ENCODE measurements at regions not wholly inside any gene's neighbourhood (a gene's known extent, or its start where the extent isn't known, plus 50 kb on each side); places are given as distances from the start of the nearest gene placed in this dataset.
"Not testable (repeated sequence)": the region's sequence is repeated elsewhere in the genome, so short reads cannot be mapped to it uniquely, and the experiment has no call there.

DNA sequence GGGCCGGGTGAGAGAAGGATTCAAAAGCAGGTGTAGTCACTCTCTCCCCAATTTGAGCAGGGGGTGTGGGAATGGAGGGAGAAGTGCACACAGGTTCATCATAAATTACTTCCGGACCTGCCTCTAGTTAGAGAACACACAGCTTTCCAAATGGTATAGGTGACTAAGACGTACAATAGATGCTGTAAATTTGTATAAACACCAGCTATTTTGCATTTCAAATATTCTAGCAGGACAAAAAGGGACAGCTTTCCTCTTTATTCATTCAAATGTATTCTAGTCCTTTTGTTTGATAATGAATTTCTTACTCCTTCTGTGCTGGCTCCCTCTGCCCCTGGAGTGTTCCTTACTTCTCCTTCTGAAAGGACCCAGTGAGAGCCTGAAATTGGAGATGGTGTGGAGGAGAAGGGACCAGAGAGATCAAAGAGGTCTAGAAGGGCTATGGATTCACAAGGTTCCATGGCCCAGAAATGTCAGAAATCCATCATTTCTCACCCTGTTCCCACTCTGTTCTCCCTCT, 53.2 kb upstream of the SH3BP4 start:
- DNase-seq = no peak

DNA sequence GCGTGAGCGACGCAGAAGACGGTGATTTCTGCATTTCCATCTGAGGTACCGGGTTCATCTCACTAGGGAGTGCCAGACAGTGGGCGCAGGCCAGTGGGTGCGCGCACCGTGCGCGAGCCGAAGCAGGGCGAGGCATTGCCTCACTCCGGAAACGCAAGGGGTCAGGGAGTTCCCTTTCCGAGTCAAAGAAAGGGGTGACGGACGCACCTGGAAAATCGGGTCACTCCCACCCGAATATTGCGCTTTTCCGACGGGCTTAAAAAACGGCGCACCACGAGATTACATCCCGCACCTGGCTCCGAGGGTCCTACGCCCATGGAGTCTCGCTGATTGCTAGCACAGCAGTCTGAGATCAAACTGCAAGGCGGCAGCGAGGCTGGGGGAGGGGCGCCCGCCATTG, 63.4 kb upstream of the SH3BP4 start:
- not testable (repeated sequence) for DNase-seq

DNA sequence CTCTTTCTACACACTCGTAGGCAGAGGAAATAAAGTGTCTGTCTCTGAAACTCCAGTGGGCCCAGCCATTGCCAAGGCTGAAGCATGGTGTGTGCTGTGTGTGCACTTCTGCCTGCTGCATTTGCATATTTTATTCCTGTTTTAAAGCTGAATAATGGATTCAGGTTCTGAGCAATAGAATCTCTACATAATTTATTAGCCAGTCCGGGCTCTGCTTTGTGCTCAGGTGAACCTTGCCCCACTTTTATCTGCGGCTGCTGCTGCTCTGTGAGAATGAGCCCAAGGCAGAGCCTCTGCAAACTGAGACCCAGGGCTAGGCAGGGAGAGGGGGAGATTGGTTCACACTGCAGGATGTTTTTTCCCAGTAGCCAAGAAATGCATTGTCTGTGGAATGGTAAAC, 64.6 kb upstream of the SH3BP4 start:
- no peak for DNase-seq

DNA sequence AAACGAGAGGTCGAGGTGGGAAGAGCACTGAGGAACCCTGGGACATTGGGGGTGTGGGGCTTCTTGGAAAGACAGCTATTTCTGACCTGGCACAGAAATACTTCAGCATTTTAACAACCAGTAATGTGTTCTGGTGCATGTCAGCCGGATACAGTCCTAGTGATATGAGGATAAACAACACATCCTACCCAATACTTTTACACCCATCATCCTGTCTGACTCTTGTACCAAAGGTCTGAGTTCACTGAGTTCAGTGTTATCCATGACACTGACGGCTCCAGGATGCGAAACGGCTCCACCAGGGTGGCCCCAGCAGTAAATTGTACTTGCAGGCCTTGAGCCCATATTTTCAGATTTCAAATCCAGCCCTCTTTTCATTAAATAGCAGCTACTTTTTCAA, 65.9 kb upstream of the SH3BP4 start:
- no peak for DNase-seq

DNA sequence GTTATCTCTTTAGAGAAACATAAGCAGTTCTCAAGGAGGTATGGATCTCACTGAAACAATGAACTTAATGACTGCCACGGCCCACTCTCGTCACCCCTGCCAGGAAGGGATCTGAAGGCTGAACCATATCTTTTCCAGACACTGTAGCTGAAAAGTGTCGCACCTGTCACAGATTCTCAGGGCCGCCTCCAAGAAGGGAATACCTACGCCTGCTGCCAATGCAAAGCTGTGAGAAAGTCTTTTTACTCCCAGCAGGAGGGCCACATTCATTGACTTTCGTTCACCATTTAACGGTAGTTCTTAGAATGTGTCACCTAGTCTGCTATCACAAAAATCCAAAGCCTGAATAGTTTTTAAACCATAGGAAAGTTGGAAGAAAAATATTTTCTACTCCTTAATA, 66.7 kb upstream of the SH3BP4 start:
- no peak for DNase-seq

DNA sequence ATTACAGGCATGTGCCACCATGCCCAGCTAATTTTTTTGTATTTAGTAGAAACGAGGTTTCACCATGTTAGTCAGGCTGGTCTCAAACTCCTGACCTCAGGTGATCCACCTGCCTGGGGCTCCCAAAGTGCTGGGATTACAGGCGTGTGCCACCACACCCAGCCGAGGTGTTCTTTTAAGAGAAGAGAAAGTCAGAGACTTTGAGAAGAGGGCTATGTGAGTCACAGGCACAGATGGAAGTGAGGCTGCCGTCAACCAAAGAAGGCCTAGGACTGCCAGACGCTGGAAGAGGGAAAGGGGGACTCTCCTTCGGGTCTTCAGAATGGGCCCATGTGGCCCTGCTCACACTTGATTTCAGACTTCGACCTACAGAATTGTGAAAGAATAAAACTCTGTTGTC, 67.2 kb upstream of the SH3BP4 start:
- DNase-seq = no peak

DNA sequence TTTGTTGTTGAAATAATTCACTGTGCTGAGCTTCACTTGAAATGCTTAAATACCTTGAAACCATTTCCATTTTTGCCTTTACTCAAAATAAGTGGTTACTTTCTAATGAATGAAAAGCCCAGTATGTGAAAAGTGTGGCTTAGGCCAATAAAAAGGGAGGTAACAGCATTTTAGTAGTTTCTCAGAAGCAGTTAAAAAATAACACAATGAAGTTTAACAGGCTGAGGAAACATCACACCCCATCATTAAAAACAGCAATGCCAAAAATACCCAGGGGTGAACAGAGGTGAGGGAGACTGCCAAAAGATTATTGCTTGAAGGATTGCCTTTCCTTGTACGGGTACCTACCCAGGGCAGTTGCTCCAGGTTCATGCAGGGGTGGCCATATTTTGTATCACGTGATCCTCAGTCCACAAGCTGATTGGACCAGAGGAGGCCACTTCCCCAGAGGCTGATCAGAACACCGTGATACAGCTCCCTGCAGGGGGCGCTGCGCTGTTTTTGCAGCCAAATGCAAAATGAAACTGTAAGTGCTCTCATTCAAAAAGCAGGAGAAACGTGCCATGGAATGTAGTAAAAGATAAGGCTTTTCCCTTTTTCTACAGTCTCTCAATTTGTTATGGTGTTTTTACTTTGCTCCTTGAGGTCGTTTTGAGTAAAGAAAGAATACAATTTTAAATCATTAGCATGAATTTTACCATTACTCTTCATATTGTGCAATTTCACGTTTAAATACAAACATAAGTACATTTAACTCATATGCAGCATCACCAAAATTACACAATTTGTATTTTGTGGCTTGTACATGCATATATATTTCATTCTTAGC, 70.2 kb upstream of the SH3BP4 start:
- peak; percentile 23 to 40 for DNase-seq

DNA sequence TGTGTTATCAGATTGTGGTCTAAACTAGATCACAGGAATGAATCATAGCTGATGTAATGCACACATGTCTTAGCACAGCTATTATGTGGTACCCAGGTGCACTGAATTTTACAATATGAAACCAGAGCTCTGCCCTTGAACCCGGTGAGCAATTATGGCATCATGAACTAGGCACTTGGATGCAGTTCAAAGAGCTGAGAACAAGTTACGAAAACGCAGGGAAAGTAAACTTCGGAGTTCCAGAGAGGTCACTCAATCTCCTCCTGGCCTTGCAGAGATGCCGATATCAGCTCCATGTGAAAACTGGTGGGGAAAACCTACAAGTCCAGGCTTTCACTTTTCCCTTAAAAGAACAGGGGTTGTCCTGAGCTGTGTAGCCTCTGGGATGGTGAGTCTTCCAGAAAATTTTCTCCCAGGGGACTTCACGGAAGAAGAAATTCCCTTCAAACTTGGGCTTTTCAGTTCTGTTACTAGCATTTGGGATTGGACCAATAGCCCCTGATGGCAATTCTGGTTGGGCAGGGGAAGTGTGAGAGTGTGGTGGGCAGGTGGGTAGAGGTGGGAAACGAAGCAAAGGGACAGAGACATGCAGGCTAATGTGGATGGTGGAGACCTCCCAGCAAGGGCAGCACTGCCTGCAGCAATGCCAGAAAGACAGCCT, 71.1 kb upstream of the SH3BP4 start:
- no peak for DNase-seq

DNA sequence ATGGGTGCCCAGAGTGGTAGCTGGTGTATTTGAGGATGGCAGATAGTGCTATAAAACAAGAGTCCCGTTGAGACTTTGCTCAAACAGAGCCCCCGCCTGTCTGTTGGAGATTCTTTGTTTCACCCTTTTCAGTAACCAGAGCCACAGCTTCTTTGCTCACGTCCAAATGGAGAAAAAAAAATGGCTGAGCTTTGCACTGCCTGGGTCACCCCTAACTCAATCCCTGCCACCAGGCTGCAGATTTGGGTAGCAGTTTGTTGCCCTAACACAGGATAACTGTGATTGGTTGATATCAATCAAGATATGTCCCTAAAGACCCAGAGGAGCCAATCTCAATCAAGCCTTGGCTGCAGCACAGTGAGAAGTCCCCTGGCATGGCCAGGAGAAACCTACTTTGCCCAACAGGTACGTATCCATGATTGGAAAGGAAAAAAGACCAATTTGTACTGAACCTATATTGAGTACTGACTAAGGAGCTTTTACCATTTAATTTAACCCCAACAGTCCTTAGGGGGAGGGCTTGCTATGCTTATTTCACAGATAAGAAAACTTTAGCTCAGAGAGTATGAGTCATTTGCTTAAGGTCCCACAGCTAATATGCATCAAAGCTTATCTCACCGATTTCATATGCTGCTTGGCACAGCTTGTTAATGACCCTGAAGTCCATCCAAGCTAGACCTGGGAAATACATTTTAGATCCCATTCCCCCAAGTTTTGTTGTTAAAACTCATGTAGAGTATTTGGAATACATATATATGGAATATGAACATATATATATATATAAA, 72.0 kb upstream of the SH3BP4 start:
- no peak for DNase-seq

DNA sequence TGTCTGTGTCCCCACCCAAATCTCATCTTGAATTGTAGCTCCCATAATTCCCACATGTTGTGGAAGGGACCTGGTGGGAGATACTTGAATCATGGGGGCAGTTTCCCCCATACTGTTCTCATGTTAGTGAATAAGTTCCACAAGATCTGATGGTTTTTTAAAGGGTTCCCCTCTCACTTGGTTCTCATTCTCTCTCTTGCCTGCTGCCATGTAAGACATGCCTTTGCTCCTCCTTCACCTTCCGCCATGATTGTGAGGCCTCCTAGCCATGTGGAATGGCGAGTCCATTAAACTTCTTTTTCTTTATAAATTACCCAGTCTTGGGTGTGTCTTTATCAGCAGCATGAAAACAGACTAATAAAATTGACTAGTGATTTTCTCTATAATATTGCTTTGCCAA, 75.2 kb upstream of the SH3BP4 start:
- not testable (repeated sequence) for DNase-seq

DNA sequence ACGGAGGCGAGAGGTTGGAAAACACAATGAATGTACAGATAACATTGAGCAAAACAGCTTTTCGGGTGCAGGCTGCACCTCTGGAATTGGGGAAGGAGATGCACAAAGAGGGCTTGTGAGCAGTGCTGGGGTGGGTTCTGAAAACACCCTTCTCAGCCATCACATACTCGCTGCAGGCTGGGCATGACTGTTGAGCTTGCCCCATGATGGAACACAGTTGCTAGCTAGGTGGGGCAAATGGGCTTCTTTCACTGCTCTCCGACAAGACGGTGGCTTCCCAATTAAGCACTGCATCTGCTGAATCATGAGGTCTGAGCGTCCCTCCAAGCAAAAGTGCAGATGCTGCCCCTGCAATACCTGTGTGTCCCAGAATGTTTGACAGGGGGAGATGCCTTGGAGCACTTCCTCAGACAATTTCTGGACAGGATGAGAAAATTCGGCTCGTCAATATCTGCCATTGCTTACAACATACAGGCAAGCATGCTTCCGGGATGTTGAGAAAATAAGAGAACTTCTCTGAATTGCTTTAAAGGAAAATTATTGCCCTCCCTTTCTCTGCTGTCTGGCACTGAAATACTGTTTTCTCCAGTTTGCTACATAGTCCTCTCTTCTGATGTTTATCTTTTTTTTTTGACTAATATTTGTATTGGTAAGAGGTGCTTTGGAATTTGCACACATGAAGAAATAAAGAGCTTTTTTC, 77.3 kb upstream of the SH3BP4 start:
- DNase-seq = no peak

DNA sequence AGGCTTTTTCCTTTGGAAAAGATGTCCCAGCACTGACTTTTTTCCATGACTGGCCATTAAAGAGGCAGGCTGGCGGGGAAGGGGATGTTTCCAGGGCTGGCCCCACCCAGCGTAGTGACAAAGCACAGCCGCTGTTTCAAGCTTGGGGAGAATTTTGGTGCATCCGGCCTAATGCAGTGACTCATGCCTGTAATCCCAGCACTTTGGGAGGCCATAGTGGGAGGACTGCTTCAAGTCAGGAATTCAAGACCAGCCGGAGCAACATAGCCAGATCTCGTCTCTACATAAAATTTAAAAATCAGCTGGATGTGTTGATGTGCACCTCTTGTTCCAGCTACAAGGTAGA, 78.0 kb upstream of the SH3BP4 start:
- DNase-seq = no peak

DNA sequence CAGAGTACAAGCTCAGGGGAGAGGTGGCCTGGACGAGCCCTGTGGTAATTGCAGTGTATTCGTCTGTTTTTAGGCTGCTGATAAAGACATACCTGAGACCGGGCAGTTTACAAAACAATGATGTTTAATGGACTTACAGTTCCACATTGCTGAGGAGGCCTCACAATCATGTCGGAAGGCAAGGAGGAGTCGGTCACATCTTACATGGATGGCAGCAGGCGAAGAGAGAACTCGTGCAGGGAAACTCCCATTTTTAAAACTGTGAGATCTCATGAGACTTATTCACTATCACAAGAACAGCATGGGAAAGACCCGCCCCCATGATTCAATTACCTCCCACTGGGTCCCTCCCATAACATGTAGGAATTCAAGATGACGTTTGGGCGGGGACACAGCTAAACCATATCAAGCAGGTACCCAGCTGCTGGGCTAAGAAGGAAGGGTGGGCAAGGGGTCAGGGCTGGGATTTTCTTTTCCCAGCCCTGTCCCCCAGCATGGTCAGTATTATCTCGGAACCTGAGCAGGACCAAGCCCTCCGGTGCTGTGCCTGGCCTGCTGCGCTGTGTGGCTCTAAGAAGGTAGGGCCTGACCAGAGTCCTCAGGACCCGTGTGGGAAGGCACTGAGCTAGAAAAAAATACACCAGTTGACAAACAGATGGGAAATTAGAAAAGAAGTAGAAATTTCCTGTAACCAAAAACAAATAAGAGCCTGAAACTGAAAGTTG, 78.6 kb upstream of the SH3BP4 start:
- DNase-seq = no peak

DNA sequence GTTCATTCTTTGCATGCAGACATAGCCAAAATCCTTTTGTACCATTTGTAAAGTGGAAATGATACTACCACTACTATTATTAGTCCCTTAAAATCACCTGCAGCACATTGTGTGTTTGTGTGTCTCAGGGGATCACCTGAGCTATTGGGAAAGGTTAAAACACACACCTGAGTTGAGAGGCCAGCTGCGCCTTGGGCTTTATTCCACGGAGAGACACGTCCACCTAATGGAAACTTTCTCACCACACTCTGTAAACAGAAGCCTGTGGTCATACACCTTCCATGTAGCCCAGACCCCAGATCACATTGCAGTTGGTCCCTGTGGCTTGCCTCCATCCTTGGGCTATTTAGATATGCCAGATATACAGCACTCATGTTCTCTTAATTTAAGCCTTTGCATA, 81.8 kb upstream of the SH3BP4 start:
- no peak for DNase-seq

DNA sequence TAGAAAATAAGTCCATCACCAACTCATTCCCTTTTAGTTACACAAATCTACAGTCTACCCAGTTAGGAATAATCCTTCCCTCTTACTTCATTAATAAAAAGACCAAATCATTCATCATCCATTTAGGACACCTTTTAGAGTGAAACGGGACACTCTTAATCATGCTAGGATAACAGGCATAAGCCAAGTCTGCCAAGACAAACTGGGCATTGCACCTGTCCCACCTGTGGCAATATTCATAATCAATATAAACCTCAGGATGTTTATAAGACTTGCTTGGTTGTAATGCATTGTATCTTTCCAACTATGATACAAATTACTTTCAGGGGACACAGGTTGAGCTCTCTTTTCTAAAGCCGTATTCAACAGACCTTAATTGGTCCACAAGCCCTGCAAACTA, 82.7 kb upstream of the SH3BP4 start:
- no peak for DNase-seq

DNA sequence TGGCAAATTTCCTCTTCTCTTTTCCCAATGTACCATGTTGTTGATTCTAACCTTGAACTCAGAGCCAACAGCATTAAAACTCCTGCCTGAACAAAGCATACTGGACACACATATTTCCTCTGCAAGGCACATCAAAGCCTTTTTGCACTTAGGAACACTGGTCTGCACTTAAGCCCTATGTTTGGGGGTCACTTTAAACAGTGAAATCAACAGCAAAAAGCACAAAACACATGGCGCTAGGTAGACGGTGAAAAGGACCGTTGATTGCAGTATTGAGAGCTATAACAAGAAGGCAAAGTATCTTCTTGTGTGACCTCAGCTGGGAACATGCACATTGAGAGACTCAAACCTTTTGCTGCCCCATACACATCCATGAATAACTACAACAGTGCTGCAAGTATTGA, 83.9 kb upstream of the SH3BP4 start:
- no peak for DNase-seq

DNA sequence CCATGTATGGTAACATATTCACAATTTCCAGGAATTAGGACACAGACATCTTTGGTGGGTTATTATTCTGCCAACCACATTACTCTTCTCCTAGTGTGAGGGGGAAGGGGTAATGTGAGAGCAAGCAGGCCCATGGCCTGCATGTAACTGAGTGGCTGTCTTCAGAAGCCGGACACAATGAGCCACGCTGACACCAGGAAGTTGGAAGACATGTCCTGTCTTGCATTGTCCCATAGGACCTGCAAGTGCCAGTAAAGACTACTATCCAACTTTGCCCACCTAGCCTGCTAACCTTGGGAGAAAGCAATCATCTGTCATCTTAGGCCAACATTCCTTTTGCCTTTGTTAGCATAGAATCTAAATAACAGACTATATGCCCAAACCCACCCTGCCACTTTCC, 86.2 kb upstream of the SH3BP4 start:
- no peak for DNase-seq

DNA sequence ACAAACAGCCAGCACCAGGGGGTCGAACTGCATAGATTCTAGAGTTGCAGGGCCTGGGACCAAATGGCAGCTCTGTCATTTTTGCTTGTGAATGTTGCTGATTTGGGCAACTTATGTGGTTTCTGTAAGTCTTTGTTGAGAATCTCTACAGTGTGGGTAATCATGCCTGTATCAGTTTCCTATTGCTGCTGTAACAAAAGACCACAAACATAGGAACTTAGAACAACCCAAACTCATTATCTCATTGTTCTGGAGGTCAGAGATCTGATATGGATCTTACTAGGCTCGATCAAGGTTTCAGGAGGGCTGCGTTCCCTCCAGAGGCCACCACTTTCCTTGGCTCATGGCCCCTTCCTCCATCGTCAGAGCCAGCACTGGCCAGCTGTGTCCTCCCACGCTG, 86.8 kb upstream of the SH3BP4 start:
- DNase-seq = no peak

DNA sequence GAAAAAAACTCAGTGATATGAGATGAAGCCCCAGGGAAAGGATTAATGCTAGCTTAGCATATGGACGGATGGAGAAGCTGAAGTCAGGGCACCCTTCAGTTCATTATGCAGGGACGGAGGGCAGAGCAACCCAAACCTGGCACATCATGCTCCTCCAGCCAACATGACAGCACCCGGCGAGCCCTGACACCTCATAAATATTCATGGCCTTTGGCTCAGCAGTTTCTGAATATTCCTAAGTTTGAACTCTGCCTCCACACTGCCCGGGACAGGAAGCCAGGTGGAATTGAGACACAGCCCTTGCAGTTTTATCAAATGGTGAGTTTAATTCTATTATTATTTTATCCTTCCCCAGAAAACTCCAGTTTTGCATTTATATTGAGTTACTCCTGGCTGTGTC, 87.3 kb upstream of the SH3BP4 start:
- no peak for DNase-seq

DNA sequence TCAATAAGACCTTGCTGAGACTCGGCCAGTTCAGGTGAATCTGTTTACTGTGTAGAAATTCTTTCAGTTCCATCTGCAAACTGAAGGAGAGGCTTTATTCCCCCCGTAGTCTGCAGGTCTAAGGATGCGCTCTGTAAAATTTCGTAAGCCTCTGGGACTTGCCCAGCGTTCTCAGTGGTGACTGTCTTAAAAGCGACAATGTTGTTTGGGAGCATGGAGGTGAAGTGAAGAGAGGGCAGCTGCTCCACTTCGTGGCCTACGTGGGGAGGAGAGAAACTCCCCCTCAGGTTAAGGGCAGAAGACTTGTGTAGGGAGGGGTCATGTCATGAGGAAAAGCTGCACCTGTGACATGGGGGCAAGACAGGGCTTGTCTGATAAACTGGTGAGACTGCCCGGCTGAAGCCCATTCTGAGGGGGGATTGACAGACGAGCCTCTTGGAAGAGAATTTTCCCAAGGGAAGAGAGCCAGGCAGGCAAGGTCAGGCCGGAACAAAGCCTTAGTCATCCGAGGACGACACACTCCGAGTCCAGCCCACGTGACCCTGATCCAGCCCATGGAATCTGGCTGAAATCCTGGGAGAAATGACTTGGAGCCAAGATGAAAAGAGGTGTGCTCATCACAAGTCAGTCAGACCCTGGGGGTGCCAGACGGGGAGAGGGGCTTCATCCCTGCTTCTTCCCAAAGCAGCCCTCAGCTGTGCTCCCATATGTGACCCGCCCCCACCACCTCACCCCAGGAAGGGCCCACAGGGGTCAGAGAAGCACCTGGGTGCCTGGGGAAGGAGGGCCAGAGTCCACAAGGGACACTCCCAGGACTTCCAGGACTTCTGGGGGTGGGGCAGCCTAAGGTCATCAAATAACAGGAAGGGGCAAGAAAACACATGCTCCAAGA, 88.5 kb upstream of the SH3BP4 start:
- no peak for DNase-seq
